ENCODE measurements at regions not wholly inside any gene's neighbourhood (a gene's known extent, or its start where the extent isn't known, plus 50 kb on each side); places are given as distances from the start of the nearest gene placed in this dataset.

- Histone ChIP-seq H3K4me3 (ENCODE audit: control extremely low read depth in 1 of 5, extremely low read depth in 1 of 5, insufficient read depth in 1 of 5, low read depth in 2 of 5, low read length in 4 of 5) (no peak overlapping the region), H3K79me2 (ENCODE audit: control insufficient read depth, insufficient read depth, low read length) (no peaks in the 10 kb centered on the region), H2AFZ (ENCODE audit: insufficient read depth, low read depth, low read length, poor library complexity, severe bottlenecking) (no peak overlapping the region), H3K9ac (ENCODE audit: low read length) (no peak overlapping the region), H3K36me3 (replicated peaks in 1 of 2; ENCODE audit: control extremely low read depth in 1 of 2, control insufficient read depth in 1 of 2, extremely low read depth in 1 of 2, insufficient read depth in 2 of 2, low read length in 1 of 2) (no peaks in the 10 kb centered on the region), H3K9me3 (ENCODE audit: control extremely low read depth in 1 of 3, control insufficient read depth in 2 of 3, insufficient read depth in 1 of 3, low read length in 2 of 3) (peaks cover 0 to 10% (median 0%) of the 10 kb centered on the region in 3 donors), H4K20me1 (ENCODE audit: control insufficient read depth, insufficient read depth, low read length, poor library complexity, severe bottlenecking) (no peaks in the 10 kb centered on the region), H3K27me3 (replicated peaks in 1 of 4; ENCODE audit: control extremely low read depth in 1 of 4, control insufficient read depth in 3 of 4, insufficient read depth in 4 of 4, low read length in 3 of 4) (no peaks in the 10 kb centered on the region), H3K4me2 (replicated peaks; ENCODE audit: low read depth, low read length, poor library complexity, severe bottlenecking) (no peak overlapping the region), H3K4me1 (ENCODE audit: control insufficient read depth in 2 of 2, insufficient read depth in 2 of 2, low read length in 2 of 2) (no peaks in the 10 kb centered on the region), H3K27ac (ENCODE audit: low read length in 2 of 2) (no peak overlapping the region)
- H3K27me3 Mint-ChIP-seq = no peaks in the 10 kb centered on the region
- TF ChIP-seq EZH2 (IDR thresholded peaks at IDR 0.05; ENCODE audit: borderline replicate concordance, insufficient read depth, low read depth, low read length, poor library complexity, severe bottlenecking) = no peak
- TF ChIP-seq CTCF (IDR thresholded peaks at IDR 0.05) = no peak
- no peak overlapping the region for H3K27ac Mint-ChIP-seq
- POLR2A ChIA-PET = no interaction called here
- CTCF ChIA-PET = no interaction called here
- H3K9me3 Mint-ChIP-seq (ENCODE audit: insufficient read depth) = no peaks in the 10 kb centered on the region
- no peaks in the 10 kb centered on the region for H3K4me1 Mint-ChIP-seq
- intact Hi-C loops (cut with micrococcal nuclease) = no loop called here
- H3K4me3 Mint-ChIP-seq = no peak overlapping the region
- ATAC-seq (ENCODE audit: low read depth) = no peak
- WGBS (ENCODE audit: insufficient coverage) = 63% methylated on average over 3 of the region's 3 CpGs
- DNase-seq = no peak
These were observed 596.5 kb upstream of the INTU start for GRCh38 chr4:127036296-127036695.

- intact Hi-C loops (cut with micrococcal nuclease) = no loop called here
These were observed 586.9 kb upstream of the INTU start for GRCh38 chr4:127045861-127046260.

More at GRCh38 chr4:127045861-127046260, 586.9 kb upstream of the INTU start:
- H3K27me3 Mint-ChIP-seq = no peaks in the 10 kb centered on the region
- no peak overlapping the region for H2AFZ ChIP-seq (ENCODE audit: insufficient read depth, low read depth, low read length, poor library complexity, severe bottlenecking)
- no peaks in the 10 kb centered on the region for H3K27me3 ChIP-seq (replicated peaks in 1 of 4; ENCODE audit: control extremely low read depth in 1 of 4, control insufficient read depth in 3 of 4, insufficient read depth in 4 of 4, low read length in 3 of 4)
- DNase-seq (no peak), ATAC-seq (ENCODE audit: low read depth) (no peak)
- no peaks in the 10 kb centered on the region for H3K79me2 ChIP-seq (ENCODE audit: control insufficient read depth, insufficient read depth, low read length)
- CTCF ChIA-PET = no interaction called here
- H3K9me3 Mint-ChIP-seq (ENCODE audit: insufficient read depth) = no peaks in the 10 kb centered on the region
- TF ChIP-seq CTCF (IDR thresholded peaks at IDR 0.05) = no peak
- no peak for TF ChIP-seq EZH2 (IDR thresholded peaks at IDR 0.05; ENCODE audit: borderline replicate concordance, insufficient read depth, low read depth, low read length, poor library complexity, severe bottlenecking)
- H3K4me1 ChIP-seq (ENCODE audit: control insufficient read depth in 2 of 2, insufficient read depth in 2 of 2, low read length in 2 of 2) = no peaks in the 10 kb centered on the region
- H3K36me3 ChIP-seq (replicated peaks in 1 of 2; ENCODE audit: control extremely low read depth in 1 of 2, control insufficient read depth in 1 of 2, extremely low read depth in 1 of 2, insufficient read depth in 2 of 2, low read length in 1 of 2) = no peaks in the 10 kb centered on the region
- no peak overlapping the region for H3K4me3 Mint-ChIP-seq
- H3K9ac ChIP-seq (ENCODE audit: low read length) = no peak overlapping the region
- H3K4me2 ChIP-seq (replicated peaks; ENCODE audit: low read depth, low read length, poor library complexity, severe bottlenecking) = no peak overlapping the region
- no peak overlapping the region for H3K27ac ChIP-seq (ENCODE audit: low read length in 2 of 2)
- H3K9me3 ChIP-seq (ENCODE audit: control extremely low read depth in 1 of 3, control insufficient read depth in 2 of 3, insufficient read depth in 1 of 3, low read length in 2 of 3) = no peaks in the 10 kb centered on the region
- POLR2A ChIA-PET = no interaction called here
- no peaks in the 10 kb centered on the region for H3K4me1 Mint-ChIP-seq
- no peak overlapping the region for H3K4me3 ChIP-seq (ENCODE audit: control extremely low read depth in 1 of 5, extremely low read depth in 1 of 5, insufficient read depth in 1 of 5, low read depth in 2 of 5, low read length in 4 of 5)
- no CpG with 5 or more reads among the region's 1 CpG for WGBS (ENCODE audit: insufficient coverage)
- no peaks in the 10 kb centered on the region for H4K20me1 ChIP-seq (ENCODE audit: control insufficient read depth, insufficient read depth, low read length, poor library complexity, severe bottlenecking)
- no peak overlapping the region for H3K27ac Mint-ChIP-seq

Data from B cell (primary cell).